DMS53 treated with DMSO at 0.1 percent for 48 hours (cell line): ENCODE measurements at regions not wholly inside any gene's neighbourhood (a gene's known extent, or its start where the extent isn't known, plus 50 kb on each side); places are given as distances from the start of the nearest gene placed in this dataset.

Experiments
- DNase-seq: peaks from one replicate; lab custom pipeline; 2025; ENCODE audit not compliant: unreplicated experiment; lab: John Stamatoyannopoulos, UW

GRCh38 chr3:72334681-72335457, 513.4 kb downstream of the SHQ1 start:
- DNase-seq: no peak

- no peak for DNase-seq
These were observed 515.6 kb downstream of the SHQ1 start for GRCh38 chr3:72332689-72333088.

- no peak for DNase-seq
These were observed 516.2 kb downstream of the SHQ1 start for GRCh38 chr3:72332036-72332435.

GRCh38 chr3:72331076-72331475, 517.2 kb downstream of the SHQ1 start:
- DNase-seq: no peak

- no peak for DNase-seq
These were observed 518.9 kb downstream of the SHQ1 start for GRCh38 chr3:72329354-72329753.

- DNase-seq: no peak
These were observed 519.4 kb downstream of the SHQ1 start for GRCh38 chr3:72328755-72329277.

- DNase-seq: no peak
These were observed 521.2 kb downstream of the SHQ1 start for GRCh38 chr3:72327008-72327407.

GRCh38 chr3:72324253-72324811, 523.9 kb downstream of the SHQ1 start:
- no peak for DNase-seq

GRCh38 chr3:72323773-72324172, 524.5 kb downstream of the SHQ1 start:
- DNase-seq: no peak

- no peak for DNase-seq
These were observed 525.8 kb downstream of the SHQ1 start for GRCh38 chr3:72322264-72322976.

GRCh38 chr3:72320955-72321303, 527.3 kb downstream of the SHQ1 start:
- DNase-seq: no peak

- no peak for DNase-seq
These were observed 527.9 kb downstream of the SHQ1 start for GRCh38 chr3:72320095-72320954.

GRCh38 chr3:72319194-72320094, 528.8 kb downstream of the SHQ1 start:
- no peak for DNase-seq

GRCh38 chr3:72318504-72319193, 529.6 kb downstream of the SHQ1 start:
- no peak for DNase-seq

- no peak for DNase-seq
These were observed 530.8 kb downstream of the SHQ1 start for GRCh38 chr3:72317491-72317890.

- no peak for DNase-seq
These were observed 531.6 kb downstream of the SHQ1 start for GRCh38 chr3:72316501-72317279.

GRCh38 chr3:72313308-72313707, 528.4 kb upstream of the PROK2 start:
- no peak for DNase-seq

GRCh38 chr3:72312339-72312738, 527.4 kb upstream of the PROK2 start:
- no peak for DNase-seq

- no peak for DNase-seq
These were observed 526.5 kb upstream of the PROK2 start for GRCh38 chr3:72311425-72311824.
